Naive B cell (primary cell): ENCODE measurements at regions not wholly inside any gene's neighbourhood (a gene's known extent, or its start where the extent isn't known, plus 50 kb on each side); places are given as distances from the start of the nearest gene placed in this dataset.
"Not testable (repeated sequence)": the region's sequence is repeated elsewhere in the genome, so short reads cannot be mapped to it uniquely, and the experiment has no call there.

Source experiments
- ATAC-seq, 2 donors: fragments of 150-1000 bp; cut with Tn5 transposase; 2 replicates each; pipeline ENCODE4 v1.10.0; 2021; ENCODE audit warnings: low read depth in 2 of 2, mild to moderate bottlenecking in 2 of 2, moderate library complexity in 2 of 2
- DNase-seq: peaks from one replicate; pipeline ENCODE4 v3.0.0; 2022
- H3K27ac Mint-ChIP-seq, 6 donors: one replicate each; pipeline ENCODE4 v1.8.0; 2020 to 2022; ENCODE audit warnings: mild to moderate bottlenecking in 6 of 6, mixed read lengths in 6 of 6, moderate library complexity in 5 of 6, inconsistent platforms in 2 of 6
- H3K27me3 Mint-ChIP-seq, 3 donors: one replicate each; pipeline ENCODE4 v1.8.0; 2021 to 2022; ENCODE audit warnings: mixed read lengths in 3 of 3, mild to moderate bottlenecking in 1 of 3
- H3K36me3 Mint-ChIP-seq, 2 donors: one replicate each; pipeline ENCODE4 v1.8.0; 2020 to 2022; ENCODE audit warnings: mixed read lengths in 2 of 2, inconsistent platforms in 1 of 2, mild to moderate bottlenecking in 1 of 2
- H3K4me1 Mint-ChIP-seq, 3 donors: one replicate each; pipeline ENCODE4 v1.8.0; 2020 to 2022; ENCODE audit warnings: mixed read lengths in 3 of 3, inconsistent platforms in 1 of 3, mild to moderate bottlenecking in 1 of 3, moderate library complexity in 1 of 3
- H3K4me3 Mint-ChIP-seq, 8 donors: one replicate each; pipeline ENCODE4 v1.8.0; 2020 to 2022; ENCODE audit warnings: mild to moderate bottlenecking in 8 of 8, mixed read lengths in 8 of 8, moderate library complexity in 8 of 8, inconsistent platforms in 2 of 8
- H3K9me3 Mint-ChIP-seq, 7 donors: one replicate each; pipeline ENCODE4 v1.8.0; 2020 to 2022; ENCODE audit warnings: mixed read lengths in 7 of 7, mild to moderate bottlenecking in 5 of 7, inconsistent platforms in 2 of 7, moderate library complexity in 1 of 7

GRCh38 chr14:106681568-106681967 lies 1155.2 kb downstream of the TMEM121 start:
- Mint-ChIP-seq H3K4me1 (peaks cover 0 to 14% (median 13%) of the 10 kb centered on the region in 3 donors), H3K27ac (no peak overlapping the region), H3K4me3 (no peak overlapping the region), H3K9me3 (no peaks in the 10 kb centered on the region), H3K36me3 (no peaks in the 10 kb centered on the region), H3K27me3 (peaks cover 0 to 8% (median 0%) of the 10 kb centered on the region in 3 donors)
- peak; percentile 54 to 69 for ATAC-seq
- DNase-seq = no peak

GRCh38 chr14:106683631-106684030 lies 1157.2 kb downstream of the TMEM121 start:
- H3K4me1 Mint-ChIP-seq = peaks cover 0 to 17% (median 13%) of the 10 kb centered on the region in 3 donors
- H3K9me3 Mint-ChIP-seq = no peaks in the 10 kb centered on the region
- no peak for ATAC-seq
- no peak for DNase-seq
- H3K4me3 Mint-ChIP-seq = no peak overlapping the region
- peak overlapping the region in 2 of 6 donors; percentile 7 to 56 for H3K27ac Mint-ChIP-seq
- H3K27me3 Mint-ChIP-seq = peaks cover 0 to 7% (median 0%) of the 10 kb centered on the region in 3 donors
- H3K36me3 Mint-ChIP-seq = no peaks in the 10 kb centered on the region

GRCh38 chr14:106686533-106686932 lies 1160.2 kb downstream of the TMEM121 start:
- Mint-ChIP-seq H3K4me1 (peaks cover 5 to 22% (median 18%) of the 10 kb centered on the region in 3 donors), H3K9me3 (no peaks in the 10 kb centered on the region), H3K36me3 (no peaks in the 10 kb centered on the region), H3K27me3 (no peaks in the 10 kb centered on the region), H3K4me3 (no peak overlapping the region), H3K27ac (no peak overlapping the region)
- DNase-seq (no peak), ATAC-seq (no peak)

- Mint-ChIP-seq H3K4me1 (peaks cover 11 to 27% (median 24%) of the 10 kb centered on the region in 3 donors), H3K4me3 (no peak overlapping the region), H3K9me3 (no peaks in the 10 kb centered on the region), H3K27ac (peak overlapping the region in 3 of 6 donors; percentile 2 to 3 (median 2)), H3K36me3 (no peaks in the 10 kb centered on the region), H3K27me3 (no peaks in the 10 kb centered on the region)
- ATAC-seq (no peak), DNase-seq (no peak)
Observed at GRCh38 chr14:106690333-106690891, 1164.0 kb downstream of the TMEM121 start.

GRCh38 chr14:106691601-106692291 lies 1165.4 kb downstream of the TMEM121 start:
- Mint-ChIP-seq H3K4me3 (no peak overlapping the region), H3K36me3 (no peaks in the 10 kb centered on the region), H3K27me3 (no peaks in the 10 kb centered on the region)

GRCh38 chr14:106694638-106695393 lies 1168.4 kb downstream of the TMEM121 start:
- peak; percentile 68 for DNase-seq
- Mint-ChIP-seq H3K27me3 (no peaks in the 10 kb centered on the region), H3K4me1 (peaks cover 19 to 47% (median 27%) of the 10 kb centered on the region in 3 donors), H3K27ac (peak overlapping the region in 3 of 6 donors; percentile 59 to 79 (median 67)), H3K4me3 (peak overlapping the region in 7 of 8 donors; percentile 39 to 89 (median 73)), H3K36me3 (no peaks in the 10 kb centered on the region), H3K9me3 (no peaks in the 10 kb centered on the region)
- peak; percentile 42 to 73 for ATAC-seq

More at GRCh38 chr14:106691601-106692291, 1165.4 kb downstream of the TMEM121 start:
- Mint-ChIP-seq H3K9me3 (no peaks in the 10 kb centered on the region), H3K4me1 (peaks cover 14 to 33% (median 24%) of the 10 kb centered on the region in 3 donors), H3K27ac (peak overlapping the region in 2 of 6 donors; percentile 59 to 64)
- ATAC-seq (peak; percentile 42 to 63), DNase-seq (peak; percentile 47)

- ATAC-seq (peak; percentile 73 to 82), DNase-seq (peak; percentile 67)
- not testable (repeated sequence) for H3K9me3 Mint-ChIP-seq, H3K27me3 Mint-ChIP-seq, H3K36me3 Mint-ChIP-seq
- Mint-ChIP-seq H3K4me3 (peak overlapping the region; percentile 53 to 94 (median 88)), H3K4me1 (peaks cover 18 to 49% (median 19%) of the 10 kb centered on the region in 3 donors), H3K27ac (peak overlapping the region; percentile 30 to 95 (median 86))
Observed at GRCh38 chr14:106698620-106699267, 1172.4 kb downstream of the TMEM121 start.

GRCh38 chr14:106703651-106704050 lies 1177.3 kb downstream of the TMEM121 start:
- H3K4me1 Mint-ChIP-seq = peaks cover 6 to 35% (median 12%) of the 10 kb centered on the region in 3 donors
- not testable (repeated sequence) for ATAC-seq

GRCh38 chr14:106706488-106706887 lies 1180.1 kb downstream of the TMEM121 start:
- not testable (repeated sequence) for H3K9me3 Mint-ChIP-seq, DNase-seq, H3K4me3 Mint-ChIP-seq, H3K27me3 Mint-ChIP-seq, H3K27ac Mint-ChIP-seq, H3K36me3 Mint-ChIP-seq
- peak in 1 of 2 donors; percentile 41 for ATAC-seq
- H3K4me1 Mint-ChIP-seq = peaks cover 0 to 20% (median 0%) of the 10 kb centered on the region in 3 donors

More at GRCh38 chr14:106703651-106704050, 1177.3 kb downstream of the TMEM121 start:
- H3K27me3 Mint-ChIP-seq, H3K27ac Mint-ChIP-seq, H3K9me3 Mint-ChIP-seq, H3K4me3 Mint-ChIP-seq, H3K36me3 Mint-ChIP-seq, DNase-seq: not testable (repeated sequence)

GRCh38 chr14:106710187-106710586 lies 1183.8 kb downstream of the TMEM121 start:
- not testable (repeated sequence) for H3K27me3 Mint-ChIP-seq, ATAC-seq, H3K36me3 Mint-ChIP-seq, H3K4me3 Mint-ChIP-seq, H3K9me3 Mint-ChIP-seq, H3K27ac Mint-ChIP-seq, DNase-seq
- peaks cover 0 to 33% (median 3%) of the 10 kb centered on the region in 3 donors for H3K4me1 Mint-ChIP-seq

- Mint-ChIP-seq H3K4me1 (peaks cover 0 to 40% (median 6%) of the 10 kb centered on the region in 3 donors), H3K27ac (peak overlapping the region in 2 of 6 donors; percentile 63 to 65), H3K4me3 (peak overlapping the region in 1 of 8 donors; percentile 39)
- not testable (repeated sequence) for DNase-seq, H3K36me3 Mint-ChIP-seq, H3K9me3 Mint-ChIP-seq, H3K27me3 Mint-ChIP-seq, ATAC-seq
Observed at GRCh38 chr14:106712513-106712912, 1186.1 kb downstream of the TMEM121 start.

GRCh38 chr14:106714446-106715428 lies 1188.4 kb downstream of the TMEM121 start:
- not testable (repeated sequence) for DNase-seq, H3K27me3 Mint-ChIP-seq, H3K27ac Mint-ChIP-seq, H3K36me3 Mint-ChIP-seq, H3K9me3 Mint-ChIP-seq
- Mint-ChIP-seq H3K4me1 (peaks cover 0 to 33% (median 15%) of the 10 kb centered on the region in 3 donors), H3K4me3 (peak overlapping the region in 1 of 8 donors; percentile 18)
- ATAC-seq = peak; percentile 84 to 87
